HG03039 (cell line): ENCODE measurements at regions not wholly inside any gene's neighbourhood (a gene's known extent, or its start where the extent isn't known, plus 50 kb on each side); places are given as distances from the start of the nearest gene placed in this dataset.

Experiments
- ATAC-seq: cut with Tn5 transposase; IDR thresholded peaks from one replicate; pipeline ENCODE4 v1.9.1; 2021; ENCODE audit warnings: mild to moderate bottlenecking, moderate library complexity; ENCODE audit not compliant: unreplicated experiment

- no peak for ATAC-seq
Observed at GRCh38 chr18:34159691-34160185, 65.0 kb downstream of the NOL4 start.

GRCh38 chr18:34158881-34159690 lies 65.6 kb downstream of the NOL4 start:
- no peak for ATAC-seq

- peak; percentile 58 for ATAC-seq
Observed at GRCh38 chr18:34153711-34154110, 71.0 kb downstream of the NOL4 start.

GRCh38 chr18:34131006-34131405 lies 93.7 kb downstream of the NOL4 start:
- no peak for ATAC-seq

- no peak for ATAC-seq
Observed at GRCh38 chr18:34128436-34128835, 96.3 kb downstream of the NOL4 start.

GRCh38 chr18:34126121-34126520 lies 98.6 kb downstream of the NOL4 start:
- no peak for ATAC-seq

GRCh38 chr18:34122724-34123334 lies 101.9 kb downstream of the NOL4 start:
- ATAC-seq, result peak; percentile 80

GRCh38 chr18:34121200-34121721 lies 103.5 kb downstream of the NOL4 start:
- no peak for ATAC-seq

- ATAC-seq, result no peak
Observed at GRCh38 chr18:34120294-34120693, 104.4 kb downstream of the NOL4 start.

- no peak for ATAC-seq
Observed at GRCh38 chr18:34117319-34117718, 107.4 kb downstream of the NOL4 start.

GRCh38 chr18:34115409-34116081 lies 109.2 kb downstream of the NOL4 start:
- ATAC-seq, result no peak

GRCh38 chr18:34114996-34115395 lies 109.7 kb downstream of the NOL4 start:
- ATAC-seq, result no peak

- no peak for ATAC-seq
Observed at GRCh38 chr18:34108206-34108605, 116.5 kb downstream of the NOL4 start.

GRCh38 chr18:34098109-34098508 lies 126.6 kb downstream of the NOL4 start:
- ATAC-seq, result no peak

- no peak for ATAC-seq
Observed at GRCh38 chr18:34097312-34097711, 127.4 kb downstream of the NOL4 start.

- ATAC-seq, result no peak
Observed at GRCh38 chr18:34094148-34094547, 130.6 kb downstream of the NOL4 start.

- ATAC-seq, result no peak
Observed at GRCh38 chr18:34092796-34093195, 131.9 kb downstream of the NOL4 start.

GRCh38 chr18:34086370-34086769 lies 138.3 kb downstream of the NOL4 start:
- ATAC-seq, result no peak

- no peak for ATAC-seq
Observed at GRCh38 chr18:34085140-34085739, 139.5 kb downstream of the NOL4 start.

GRCh38 chr18:34084635-34085034 lies 140.1 kb downstream of the NOL4 start:
- ATAC-seq, result no peak

- ATAC-seq, result no peak
Observed at GRCh38 chr18:34083910-34084535, 140.7 kb downstream of the NOL4 start.
